WTC11 (cell line): ENCODE measurements at regions not wholly inside any gene's neighbourhood (a gene's known extent, or its start where the extent isn't known, plus 50 kb on each side); places are given as distances from the start of the nearest gene placed in this dataset.

Source experiments
- ATAC-seq: fragments of 200-7000 bp; cut with Tn5 transposase; 2 replicates; pipeline ENCODE4 v1.10.0; 2021; ENCODE audit warnings: mild to moderate bottlenecking, moderate library complexity
- CTCF ChIA-PET: fragments of 300-600 bp; sonication (Branson Sonifier 250); formaldehyde crosslinking; loops from one replicate; lab custom pipeline; 2021; ENCODE audit warnings: antibody characterized with exemption; lab: Charles Lee
- POLR2A ChIA-PET: fragments of 350-600 bp; sonication (Branson Sonifier 250); formaldehyde crosslinking; loops from one replicate; lab custom pipeline; 2021; ENCODE audit warnings: antibody characterized with exemption; lab: Charles Lee
- DNase-seq: peaks from one replicate; pipeline ENCODE4 v3.0.0; 2021; ENCODE audit warnings: low spot score
- H3K27ac Mint-ChIP-seq: 2 replicates; pipeline ENCODE4 v1.8.0; 2021; ENCODE audit warnings: mixed read lengths
- H3K27me3 Mint-ChIP-seq: 2 replicates; pipeline ENCODE4 v1.8.0; 2021; ENCODE audit warnings: low read depth, mild to moderate bottlenecking, moderate library complexity, mixed read lengths
- H3K36me3 Mint-ChIP-seq: 2 replicates; pipeline ENCODE4 v1.8.0; 2021; ENCODE audit warnings: mixed read lengths
- H3K4me1 Mint-ChIP-seq: 2 replicates; pipeline ENCODE4 v1.8.0; 2022; ENCODE audit warnings: mixed read lengths
- H3K4me3 Mint-ChIP-seq: 2 replicates; pipeline ENCODE4 v1.8.0; 2021; ENCODE audit warnings: mild to moderate bottlenecking, moderate library complexity, mixed read lengths
- H3K9me3 Mint-ChIP-seq: 2 replicates; pipeline ENCODE4 v1.8.0; 2021; ENCODE audit warnings: mixed read lengths
- CBFB ChIP-seq: sonication (generic); formaldehyde crosslinking; IDR thresholded peaks from 2 replicates; pipeline ENCODE4 v1.8.1; 2022; ENCODE audit warnings: mild to moderate bottlenecking, low read depth, missing genetic modification reagents
- FOXJ3 ChIP-seq: sonication (generic); formaldehyde crosslinking; IDR thresholded peaks from 2 replicates; pipeline ENCODE4 v1.9.0; 2021; ENCODE audit warnings: missing genetic modification reagents, mild to moderate bottlenecking, borderline replicate concordance
- HMGA2 ChIP-seq: fragments of 250-450 bp; sonication (Bioruptor Pico); IDR thresholded peaks from 2 replicates; pipeline ENCODE4 v1.4.0; 2021; ENCODE audit warnings: mild to moderate bottlenecking, moderate library complexity
- IRF2 ChIP-seq: sonication (generic); formaldehyde crosslinking; IDR thresholded peaks from 2 replicates; pipeline ENCODE4 v1.8.0; 2022; ENCODE audit warnings: low read depth, missing genetic modification reagents, borderline replicate concordance
- MYBL2 ChIP-seq: sonication (generic); formaldehyde crosslinking; IDR thresholded peaks from 2 replicates; pipeline ENCODE4 v1.8.1; 2023; ENCODE audit warnings: mild to moderate bottlenecking, moderate library complexity, missing genetic modification reagents
- NFATC4 ChIP-seq: fragments of 250-450 bp; sonication (Bioruptor Pico); IDR thresholded peaks from 2 replicates; pipeline ENCODE4 v1.9.0; 2021; ENCODE audit warnings: mild to moderate bottlenecking
- NFYB ChIP-seq: sonication (generic); formaldehyde crosslinking; conservative IDR thresholded peaks from 2 replicates; pipeline ENCODE4 v1.8.0; 2022; ENCODE audit warnings: low read depth, missing genetic modification reagents
- OVOL2 ChIP-seq: fragments of 250-450 bp; sonication (Bioruptor Pico); IDR thresholded peaks from 2 replicates; pipeline ENCODE4 v1.9.0; 2021; ENCODE audit warnings: mild to moderate bottlenecking, borderline replicate concordance
- PRRX2 ChIP-seq: fragments of 250-450 bp; sonication (Bioruptor Pico); IDR thresholded peaks from 2 replicates; pipeline ENCODE4 v1.8.0; 2021; ENCODE audit warnings: mild to moderate bottlenecking
- SMAD3 ChIP-seq: sonication (generic); formaldehyde crosslinking; IDR thresholded peaks from 2 replicates; pipeline ENCODE4 v1.8.0; 2022; ENCODE audit warnings: missing genetic modification reagents, mild to moderate bottlenecking, borderline replicate concordance
- SP1 ChIP-seq: sonication (generic); formaldehyde crosslinking; conservative IDR thresholded peaks from 2 replicates; pipeline ENCODE4 v1.8.1; 2022; ENCODE audit warnings: missing genetic modification reagents
- TP53 ChIP-seq: sonication (generic); formaldehyde crosslinking; IDR thresholded peaks from 2 replicates; pipeline ENCODE4 v1.8.1; 2023; ENCODE audit warnings: mild to moderate bottlenecking, missing genetic modification reagents
- ZNF671 ChIP-seq: fragments of 250-450 bp; sonication (Bioruptor Pico); IDR thresholded peaks from 2 replicates; pipeline ENCODE4 v1.8.0; 2021; ENCODE audit warnings: mild to moderate bottlenecking
- TF ChIP-seq, protein P1 (sequence below): sonication (generic); formaldehyde crosslinking; IDR thresholded peaks from 2 replicates; pipeline ENCODE4 v1.8.0; 2023; ENCODE audit warnings: missing genetic modification reagents, mild to moderate bottlenecking, borderline replicate concordance
- TF ChIP-seq, protein P2 (sequence below): sonication (generic); formaldehyde crosslinking; IDR thresholded peaks from 2 replicates; pipeline ENCODE4 v1.8.1; 2022; ENCODE audit warnings: missing genetic modification reagents, borderline replicate concordance
- TF ChIP-seq, protein P3 (sequence below): sonication (generic); formaldehyde crosslinking; IDR thresholded peaks from 2 replicates; pipeline ENCODE4 v1.8.1; 2023; ENCODE audit warnings: mild to moderate bottlenecking, missing genetic modification reagents
- TF ChIP-seq, protein P4 (sequence below): sonication (generic); formaldehyde crosslinking; IDR thresholded peaks from 2 replicates; pipeline ENCODE4 v1.8.1; 2023; ENCODE audit warnings: mild to moderate bottlenecking, moderate library complexity, missing genetic modification reagents

- TF ChIP-seq, protein P1, sequence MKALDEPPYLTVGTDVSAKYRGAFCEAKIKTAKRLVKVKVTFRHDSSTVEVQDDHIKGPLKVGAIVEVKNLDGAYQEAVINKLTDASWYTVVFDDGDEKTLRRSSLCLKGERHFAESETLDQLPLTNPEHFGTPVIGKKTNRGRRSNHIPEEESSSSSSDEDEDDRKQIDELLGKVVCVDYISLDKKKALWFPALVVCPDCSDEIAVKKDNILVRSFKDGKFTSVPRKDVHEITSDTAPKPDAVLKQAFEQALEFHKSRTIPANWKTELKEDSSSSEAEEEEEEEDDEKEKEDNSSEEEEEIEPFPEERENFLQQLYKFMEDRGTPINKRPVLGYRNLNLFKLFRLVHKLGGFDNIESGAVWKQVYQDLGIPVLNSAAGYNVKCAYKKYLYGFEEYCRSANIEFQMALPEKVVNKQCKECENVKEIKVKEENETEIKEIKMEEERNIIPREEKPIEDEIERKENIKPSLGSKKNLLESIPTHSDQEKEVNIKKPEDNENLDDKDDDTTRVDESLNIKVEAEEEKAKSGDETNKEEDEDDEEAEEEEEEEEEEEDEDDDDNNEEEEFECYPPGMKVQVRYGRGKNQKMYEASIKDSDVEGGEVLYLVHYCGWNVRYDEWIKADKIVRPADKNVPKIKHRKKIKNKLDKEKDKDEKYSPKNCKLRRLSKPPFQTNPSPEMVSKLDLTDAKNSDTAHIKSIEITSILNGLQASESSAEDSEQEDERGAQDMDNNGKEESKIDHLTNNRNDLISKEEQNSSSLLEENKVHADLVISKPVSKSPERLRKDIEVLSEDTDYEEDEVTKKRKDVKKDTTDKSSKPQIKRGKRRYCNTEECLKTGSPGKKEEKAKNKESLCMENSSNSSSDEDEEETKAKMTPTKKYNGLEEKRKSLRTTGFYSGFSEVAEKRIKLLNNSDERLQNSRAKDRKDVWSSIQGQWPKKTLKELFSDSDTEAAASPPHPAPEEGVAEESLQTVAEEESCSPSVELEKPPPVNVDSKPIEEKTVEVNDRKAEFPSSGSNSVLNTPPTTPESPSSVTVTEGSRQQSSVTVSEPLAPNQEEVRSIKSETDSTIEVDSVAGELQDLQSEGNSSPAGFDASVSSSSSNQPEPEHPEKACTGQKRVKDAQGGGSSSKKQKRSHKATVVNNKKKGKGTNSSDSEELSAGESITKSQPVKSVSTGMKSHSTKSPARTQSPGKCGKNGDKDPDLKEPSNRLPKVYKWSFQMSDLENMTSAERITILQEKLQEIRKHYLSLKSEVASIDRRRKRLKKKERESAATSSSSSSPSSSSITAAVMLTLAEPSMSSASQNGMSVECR (CRISPR knock-in tag), result no peak
- TF ChIP-seq OVOL2 (CRISPR knock-in tag) (no peak), IRF2 (CRISPR knock-in tag) (no peak), NFATC4 (CRISPR knock-in tag) (no peak), NFYB (no peak), FOXJ3 (CRISPR knock-in tag) (no peak)
Observed at GRCh38 chr2:11016735-11017388, 105.1 kb downstream of the KCNF1 start (continued).

- no peak for TF ChIP-seq CBFB (CRISPR knock-in tag)
- no peak for TF ChIP-seq SMAD3 (CRISPR knock-in tag)
- TF ChIP-seq, protein P2, sequence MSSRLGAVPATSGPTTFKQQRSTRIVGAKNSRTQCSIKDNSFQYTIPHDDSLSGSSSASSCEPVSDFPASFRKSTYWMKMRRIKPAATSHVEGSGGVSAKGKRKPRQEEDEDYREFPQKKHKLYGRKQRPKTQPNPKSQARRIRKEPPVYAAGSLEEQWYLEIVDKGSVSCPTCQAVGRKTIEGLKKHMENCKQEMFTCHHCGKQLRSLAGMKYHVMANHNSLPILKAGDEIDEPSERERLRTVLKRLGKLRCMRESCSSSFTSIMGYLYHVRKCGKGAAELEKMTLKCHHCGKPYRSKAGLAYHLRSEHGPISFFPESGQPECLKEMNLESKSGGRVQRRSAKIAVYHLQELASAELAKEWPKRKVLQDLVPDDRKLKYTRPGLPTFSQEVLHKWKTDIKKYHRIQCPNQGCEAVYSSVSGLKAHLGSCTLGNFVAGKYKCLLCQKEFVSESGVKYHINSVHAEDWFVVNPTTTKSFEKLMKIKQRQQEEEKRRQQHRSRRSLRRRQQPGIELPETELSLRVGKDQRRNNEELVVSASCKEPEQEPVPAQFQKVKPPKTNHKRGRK (CRISPR knock-in tag), result no peak
- no peak for TF ChIP-seq TP53 (CRISPR knock-in tag)
- no peak for TF ChIP-seq PRRX2 (CRISPR knock-in tag)
- TF ChIP-seq, protein P3, sequence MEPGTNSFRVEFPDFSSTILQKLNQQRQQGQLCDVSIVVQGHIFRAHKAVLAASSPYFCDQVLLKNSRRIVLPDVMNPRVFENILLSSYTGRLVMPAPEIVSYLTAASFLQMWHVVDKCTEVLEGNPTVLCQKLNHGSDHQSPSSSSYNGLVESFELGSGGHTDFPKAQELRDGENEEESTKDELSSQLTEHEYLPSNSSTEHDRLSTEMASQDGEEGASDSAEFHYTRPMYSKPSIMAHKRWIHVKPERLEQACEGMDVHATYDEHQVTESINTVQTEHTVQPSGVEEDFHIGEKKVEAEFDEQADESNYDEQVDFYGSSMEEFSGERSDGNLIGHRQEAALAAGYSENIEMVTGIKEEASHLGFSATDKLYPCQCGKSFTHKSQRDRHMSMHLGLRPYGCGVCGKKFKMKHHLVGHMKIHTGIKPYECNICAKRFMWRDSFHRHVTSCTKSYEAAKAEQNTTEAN (CRISPR knock-in tag), result no peak
- no peak for TF ChIP-seq HMGA2 (CRISPR knock-in tag)
- no peak for TF ChIP-seq IRF2 (CRISPR knock-in tag)
- TF ChIP-seq, all 79 proteins: peak for 0
- peaks cover 7% of the 10 kb centered on the region for H3K9me3 Mint-ChIP-seq
- H3K27ac Mint-ChIP-seq, result no peak overlapping the region
- no peak overlapping the region for H3K4me3 Mint-ChIP-seq
- POLR2A ChIA-PET, result no interaction called here
- H3K4me1 Mint-ChIP-seq, result peaks cover 20% of the 10 kb centered on the region
- ATAC-seq (no peak), DNase-seq (no peak)
- CTCF ChIA-PET, result no interaction called here
- no peaks in the 10 kb centered on the region; the same call in 1 of the 2 replicates for H3K27me3 Mint-ChIP-seq
- no peaks in the 10 kb centered on the region for H3K36me3 Mint-ChIP-seq
Observed at GRCh38 chr2:11017921-11018320, 106.2 kb downstream of the KCNF1 start.

GRCh38 chr2:11018651-11019185 lies 107.0 kb downstream of the KCNF1 start:
- TF ChIP-seq ZNF671 (no peak), MYBL2 (CRISPR knock-in tag) (no peak), SP1 (CRISPR knock-in tag) (no peak)
- TF ChIP-seq, protein P4, sequence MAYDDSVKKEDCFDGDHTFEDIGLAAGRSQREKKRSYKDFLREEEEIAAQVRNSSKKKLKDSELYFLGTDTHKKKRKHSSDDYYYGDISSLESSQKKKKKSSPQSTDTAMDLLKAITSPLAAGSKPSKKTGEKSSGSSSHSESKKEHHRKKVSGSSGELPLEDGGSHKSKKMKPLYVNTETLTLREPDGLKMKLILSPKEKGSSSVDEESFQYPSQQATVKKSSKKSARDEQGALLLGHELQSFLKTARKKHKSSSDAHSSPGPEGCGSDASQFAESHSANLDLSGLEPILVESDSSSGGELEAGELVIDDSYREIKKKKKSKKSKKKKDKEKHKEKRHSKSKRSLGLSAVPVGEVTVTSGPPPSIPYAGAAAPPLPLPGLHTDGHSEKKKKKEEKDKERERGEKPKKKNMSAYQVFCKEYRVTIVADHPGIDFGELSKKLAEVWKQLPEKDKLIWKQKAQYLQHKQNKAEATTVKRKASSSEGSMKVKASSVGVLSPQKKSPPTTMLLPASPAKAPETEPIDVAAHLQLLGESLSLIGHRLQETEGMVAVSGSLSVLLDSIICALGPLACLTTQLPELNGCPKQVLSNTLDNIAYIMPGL (CRISPR knock-in tag), result no peak
- DNase-seq (no peak), ATAC-seq (no peak)
- H3K27ac Mint-ChIP-seq, result no peak overlapping the region
- H3K4me1 Mint-ChIP-seq, result peaks cover 20% of the 10 kb centered on the region
- H3K36me3 Mint-ChIP-seq, result no peaks in the 10 kb centered on the region
- H3K9me3 Mint-ChIP-seq, result peaks cover 4% of the 10 kb centered on the region
- POLR2A ChIA-PET, result no interaction called here
- no peaks in the 10 kb centered on the region for H3K27me3 Mint-ChIP-seq
- H3K4me3 Mint-ChIP-seq, result no peak overlapping the region
- CTCF ChIA-PET, result no interaction called here
